SK-N-MC (cell line): ENCODE measurements at regions not wholly inside any gene's neighbourhood (a gene's known extent, or its start where the extent isn't known, plus 50 kb on each side); places are given as distances from the start of the nearest gene placed in this dataset.

Experiments
- EZH2 ChIP-seq: fragments of 200-600 bp; sonication (generic); IDR thresholded peaks from one replicate; pipeline ENCODE4 v1.6.1; 2017; ENCODE audit warnings: antibody characterized with exemption
- FOXP2 ChIP-seq: optimal IDR thresholded peaks from 2 replicates; pipeline ENCODE3; 2011; ENCODE audit warnings: mild to moderate bottlenecking, moderate library complexity; ENCODE audit not compliant: insufficient read depth; ENCODE audit errors: extremely low read length, control extremely low read depth
- POLR2AphosphoS5 ChIP-seq: IDR thresholded peaks from 2 replicates; pipeline ENCODE4 v1.6.1; 2012; ENCODE audit warnings: mild to moderate bottlenecking, low read depth, low read length, borderline replicate concordance

GRCh38 chr18:59057969-59058368, 81.7 kb upstream of the SEC11C start:
- TF ChIP-seq POLR2AphosphoS5, result no peak
- no peak for TF ChIP-seq EZH2
- no peak for TF ChIP-seq FOXP2
